BE2C (cell line): ENCODE measurements at regions not wholly inside any gene's neighbourhood (a gene's known extent, or its start where the extent isn't known, plus 50 kb on each side); places are given as distances from the start of the nearest gene placed in this dataset.

Experiments used
- DNase-seq: peaks from one replicate; pipeline ENCODE4 v3.0.0-alpha.2; 2020
- H3K27me3 ChIP-seq: fragments of 250-450 bp; sonication (Bioruptor Pico); 2 replicates; pipeline ENCODE4 v1.5.1; 2020; ENCODE audit warnings: mild to moderate bottlenecking
- H3K36me3 ChIP-seq: fragments of 250-450 bp; sonication (Bioruptor Pico); 2 replicates; pipeline ENCODE4 v1.5.1; 2020; ENCODE audit warnings: mild to moderate bottlenecking
- H3K4me1 ChIP-seq: fragments of 250-450 bp; sonication (Bioruptor Pico); 2 replicates; pipeline ENCODE4 v1.5.1; 2020
- H3K4me3 ChIP-seq: 2 replicates; pipeline ENCODE4 v1.5.1; 2011; ENCODE audit warnings: low read depth, low read length
- H3K9me3 ChIP-seq: fragments of 250-450 bp; sonication (Bioruptor Pico); 2 replicates; pipeline ENCODE4 v1.5.1; 2020
- CTCF ChIP-seq: IDR thresholded peaks from 2 replicates; pipeline ENCODE4 v1.5.1; 2012; ENCODE audit warnings: mild to moderate bottlenecking, low read depth, low read length

GRCh38 chr17:79408251-79408650 is 202.6 kb downstream of the RBFOX3 start:
- DNase-seq: no peak
- Histone ChIP-seq H3K36me3 (no peaks in the 10 kb centered on the region), H3K4me1 (no peaks in the 10 kb centered on the region), H3K9me3 (no peaks in the 10 kb centered on the region), H3K4me3 (no peak overlapping the region), H3K27me3 (peaks cover 76% of the 10 kb centered on the region)
- no peak for TF ChIP-seq CTCF

- Histone ChIP-seq H3K36me3 (no peaks in the 10 kb centered on the region), H3K4me3 (no peak overlapping the region), H3K9me3 (no peaks in the 10 kb centered on the region), H3K27me3 (peaks cover 81% of the 10 kb centered on the region), H3K4me1 (no peaks in the 10 kb centered on the region)
- no peak for DNase-seq
- no peak for TF ChIP-seq CTCF
Measured at GRCh38 chr17:79407385-79407784, 203.5 kb downstream of the RBFOX3 start.

GRCh38 chr17:79406316-79406715 is 204.5 kb downstream of the RBFOX3 start:
- no peaks in the 10 kb centered on the region for H3K9me3 ChIP-seq
- TF ChIP-seq CTCF: no peak
- H3K36me3 ChIP-seq: no peaks in the 10 kb centered on the region
- no peaks in the 10 kb centered on the region for H3K4me1 ChIP-seq
- no peak overlapping the region for H3K4me3 ChIP-seq
- peaks cover 84% of the 10 kb centered on the region for H3K27me3 ChIP-seq
- no peak for DNase-seq

- H3K4me1 ChIP-seq: no peaks in the 10 kb centered on the region
- no peak for TF ChIP-seq CTCF
- no peak for DNase-seq
Measured at GRCh38 chr17:79405823-79406222, 205.0 kb downstream of the RBFOX3 start.

GRCh38 chr17:79404136-79404911 is 206.5 kb downstream of the RBFOX3 start:
- H3K36me3 ChIP-seq: no peaks in the 10 kb centered on the region
- TF ChIP-seq CTCF: no peak
- DNase-seq: no peak
- no peaks in the 10 kb centered on the region for H3K9me3 ChIP-seq
- H3K27me3 ChIP-seq: peaks cover 82% of the 10 kb centered on the region
- H3K4me1 ChIP-seq: no peaks in the 10 kb centered on the region
- H3K4me3 ChIP-seq: no peak overlapping the region

More at GRCh38 chr17:79405823-79406222, 205.0 kb downstream of the RBFOX3 start:
- H3K4me3 ChIP-seq: no peak overlapping the region
- H3K9me3 ChIP-seq: no peaks in the 10 kb centered on the region
- H3K27me3 ChIP-seq: peaks cover 82% of the 10 kb centered on the region
- H3K36me3 ChIP-seq: no peaks in the 10 kb centered on the region
